ENCODE measurements at regions not wholly inside any gene's neighbourhood (a gene's known extent, or its start where the extent isn't known, plus 50 kb on each side); places are given as distances from the start of the nearest gene placed in this dataset.

DNA sequence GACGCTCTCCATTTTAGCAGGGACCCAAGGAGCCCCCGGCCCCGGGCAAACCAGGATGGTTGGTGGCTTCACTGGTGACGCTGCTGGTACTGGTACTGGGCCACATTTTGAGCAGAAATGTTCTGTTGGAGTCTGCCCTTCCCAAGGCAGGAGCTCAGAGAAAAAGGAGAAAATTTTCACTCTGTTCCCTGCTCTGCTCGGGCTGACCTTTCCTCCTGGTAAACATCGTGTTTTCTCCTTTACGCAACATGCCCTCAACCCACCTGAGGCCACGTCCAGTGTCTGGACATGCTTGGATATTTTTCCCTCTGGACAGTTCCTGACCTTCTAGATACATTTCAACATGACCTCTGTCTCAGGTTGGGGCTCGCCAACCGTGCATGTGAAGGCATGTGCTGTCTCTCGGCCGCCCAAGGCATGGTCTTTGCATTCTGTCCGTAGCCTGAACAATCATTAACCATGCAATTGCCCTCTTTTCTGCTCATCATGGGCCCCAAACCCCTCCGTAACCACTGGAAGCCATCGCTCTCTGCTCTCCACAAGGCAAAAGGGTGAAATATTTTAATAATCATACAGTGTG, 115.2 kb upstream of the PEG3 start:
- intact Hi-C loops (cut with micrococcal nuclease) = no loop called here
- no peak overlapping the region for H3K27ac Mint-ChIP-seq
- H3K4me1 Mint-ChIP-seq (ENCODE audit: low read depth) = no peaks in the 10 kb centered on the region
- DNase-seq = no peak
- H3K4me3 Mint-ChIP-seq = no peak overlapping the region
- H3K9me3 Mint-ChIP-seq = peaks cover 51% of the 10 kb centered on the region
- ChIA-PET POLR2A (no interaction called here), CTCF (no interaction called here)
- peaks cover 5% of the 10 kb centered on the region for H3K36me3 Mint-ChIP-seq
- no peaks in the 10 kb centered on the region for H3K27me3 Mint-ChIP-seq

GRCh38 chr19:56956503-56957226, 116.1 kb upstream of the PEG3 start:
- no peak for DNase-seq
- Mint-ChIP-seq H3K4me1 (ENCODE audit: low read depth) (no peaks in the 10 kb centered on the region), H3K9me3 (peaks cover 47% of the 10 kb centered on the region), H3K27ac (no peak overlapping the region), H3K36me3 (peaks cover 5% of the 10 kb centered on the region), H3K4me3 (no peak overlapping the region), H3K27me3 (no peaks in the 10 kb centered on the region)
- POLR2A ChIA-PET = no interaction called here
- CTCF ChIA-PET = no interaction called here
- intact Hi-C loops (cut with micrococcal nuclease) = no loop called here

DNA sequence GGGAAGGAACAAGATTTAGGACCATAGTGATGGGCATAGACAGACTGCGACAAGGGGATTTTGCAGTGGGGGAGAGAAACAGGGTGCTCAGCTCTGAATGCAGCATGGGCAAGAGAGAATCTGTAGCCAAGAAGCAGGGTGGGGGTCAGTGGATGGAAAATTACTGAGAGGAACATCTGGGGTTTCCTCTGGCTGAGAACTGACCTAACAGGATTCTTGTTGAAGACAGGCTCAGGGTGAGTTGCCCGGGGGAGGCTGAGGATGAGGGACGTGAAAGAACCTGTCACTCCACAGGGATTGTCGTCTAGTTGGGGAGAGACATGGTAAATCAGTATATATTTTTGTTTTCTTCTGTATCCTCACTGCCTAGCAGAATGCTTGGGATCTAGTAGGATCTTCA, 118.7 kb upstream of the PEG3 start:
- no peak overlapping the region for H3K4me3 Mint-ChIP-seq
- peaks cover 43% of the 10 kb centered on the region for H3K9me3 Mint-ChIP-seq

GRCh38 chr19:56960959-56961543, 120.5 kb upstream of the PEG3 start:
- peaks cover 33% of the 10 kb centered on the region for H3K9me3 Mint-ChIP-seq
- H3K4me3 Mint-ChIP-seq = no peak overlapping the region
- H3K27me3 Mint-ChIP-seq = no peaks in the 10 kb centered on the region
- DNase-seq = no peak
- no peak overlapping the region for H3K27ac Mint-ChIP-seq
- POLR2A ChIA-PET = no interaction called here
- H3K4me1 Mint-ChIP-seq (ENCODE audit: low read depth) = no peaks in the 10 kb centered on the region
- peaks cover under 1% of the 10 kb centered on the region for H3K36me3 Mint-ChIP-seq
- CTCF ChIA-PET = no interaction called here
- intact Hi-C loops (cut with micrococcal nuclease) = no loop called here

More for the DNA sequence above, 118.7 kb upstream of the PEG3 start:
- Mint-ChIP-seq H3K27me3 (no peaks in the 10 kb centered on the region), H3K27ac (no peak overlapping the region), H3K4me1 (ENCODE audit: low read depth) (no peaks in the 10 kb centered on the region), H3K36me3 (peaks cover 5% of the 10 kb centered on the region)
- CTCF ChIA-PET = no interaction called here
- intact Hi-C loops (cut with micrococcal nuclease) = no loop called here
- POLR2A ChIA-PET = no interaction called here
- DNase-seq = no peak

- DNase-seq = no peak
- ChIA-PET POLR2A (no interaction called here), CTCF (no interaction called here)
- Mint-ChIP-seq H3K4me1 (ENCODE audit: low read depth) (no peaks in the 10 kb centered on the region), H3K9me3 (peaks cover 26% of the 10 kb centered on the region), H3K4me3 (no peak overlapping the region), H3K27ac (no peak overlapping the region), H3K36me3 (peaks cover 5% of the 10 kb centered on the region), H3K27me3 (no peaks in the 10 kb centered on the region)
- intact Hi-C loops (cut with micrococcal nuclease) = no loop called here
Measured at GRCh38 chr19:56964410-56964920, 123.9 kb upstream of the PEG3 start.

DNA sequence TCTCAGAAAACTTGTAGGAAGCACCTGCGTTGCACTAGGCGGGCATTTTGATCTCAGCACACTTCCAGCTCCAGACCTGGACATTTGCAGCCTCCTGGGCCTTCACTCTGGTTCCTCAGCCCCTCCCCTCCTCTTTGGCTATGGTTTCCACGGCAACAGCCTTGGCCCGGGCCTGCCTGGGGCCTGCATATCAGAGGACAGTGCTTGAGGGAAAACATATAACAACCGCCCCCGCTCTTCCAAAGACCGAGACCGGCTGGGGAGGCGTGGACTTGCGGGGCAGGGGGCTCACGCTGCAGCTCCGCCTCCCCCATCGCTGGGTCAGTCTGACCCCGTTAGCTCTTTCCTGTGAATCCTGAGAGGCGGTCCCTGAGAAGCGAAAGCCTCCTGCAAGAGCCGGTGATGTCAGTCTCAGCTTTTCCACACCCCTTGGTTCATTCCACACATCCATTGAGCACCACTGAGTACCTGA, 125.7 kb upstream of the PEG3 start:
- Mint-ChIP-seq H3K36me3 (peaks cover 5% of the 10 kb centered on the region), H3K4me3 (no peak overlapping the region), H3K4me1 (ENCODE audit: low read depth) (no peaks in the 10 kb centered on the region), H3K9me3 (peaks cover 24% of the 10 kb centered on the region), H3K27ac (no peak overlapping the region), H3K27me3 (no peaks in the 10 kb centered on the region)
- intact Hi-C loops (cut with micrococcal nuclease) = no loop called here
- no peak for DNase-seq
- CTCF ChIA-PET = no interaction called here
- POLR2A ChIA-PET = no interaction called here

GRCh38 chr19:56966697-56967299, 126.3 kb upstream of the PEG3 start:
- CTCF ChIA-PET = no interaction called here
- POLR2A ChIA-PET = no interaction called here
- peaks cover 27% of the 10 kb centered on the region for H3K9me3 Mint-ChIP-seq
- no peaks in the 10 kb centered on the region for H3K4me1 Mint-ChIP-seq (ENCODE audit: low read depth)
- no peak overlapping the region for H3K27ac Mint-ChIP-seq
- no peak for DNase-seq
- no peak overlapping the region for H3K4me3 Mint-ChIP-seq
- H3K36me3 Mint-ChIP-seq = peaks cover 5% of the 10 kb centered on the region
- H3K27me3 Mint-ChIP-seq = no peaks in the 10 kb centered on the region
- intact Hi-C loops (cut with micrococcal nuclease) = no loop called here

- Mint-ChIP-seq H3K27me3 (no peaks in the 10 kb centered on the region), H3K9me3 (peaks cover 27% of the 10 kb centered on the region), H3K4me1 (ENCODE audit: low read depth) (no peaks in the 10 kb centered on the region), H3K4me3 (no peak overlapping the region), H3K27ac (no peak overlapping the region), H3K36me3 (peaks cover 5% of the 10 kb centered on the region)
- CTCF ChIA-PET = no interaction called here
- no peak for DNase-seq
- POLR2A ChIA-PET = no interaction called here
- intact Hi-C loops (cut with micrococcal nuclease) = no loop called here
Measured at GRCh38 chr19:56969156-56969555, 128.6 kb upstream of the PEG3 start.

- no peaks in the 10 kb centered on the region for H3K4me1 Mint-ChIP-seq (ENCODE audit: low read depth)
- H3K4me3 Mint-ChIP-seq = no peak overlapping the region
- peaks cover 29% of the 10 kb centered on the region for H3K9me3 Mint-ChIP-seq
- ChIA-PET CTCF (no interaction called here), POLR2A (no interaction called here)
- H3K27ac Mint-ChIP-seq = no peak overlapping the region
- no peak for DNase-seq
- H3K27me3 Mint-ChIP-seq = no peaks in the 10 kb centered on the region
- H3K36me3 Mint-ChIP-seq = peaks cover 5% of the 10 kb centered on the region
- intact Hi-C loops (cut with micrococcal nuclease) = no loop called here
Measured at GRCh38 chr19:56969759-56970178, 129.2 kb upstream of the PEG3 start.

- ChIA-PET CTCF (no interaction called here), POLR2A (no interaction called here)
- Mint-ChIP-seq H3K27ac (no peak overlapping the region), H3K36me3 (peaks cover 5% of the 10 kb centered on the region), H3K27me3 (no peaks in the 10 kb centered on the region), H3K4me1 (ENCODE audit: low read depth) (no peaks in the 10 kb centered on the region), H3K4me3 (no peak overlapping the region), H3K9me3 (peaks cover 33% of the 10 kb centered on the region)
- intact Hi-C loops (cut with micrococcal nuclease) = no loop called here
- DNase-seq = no peak
Measured at GRCh38 chr19:56971230-56971629, 130.7 kb upstream of the PEG3 start.

GRCh38 chr19:56972291-56972841, 131.8 kb upstream of the PEG3 start:
- H3K4me3 Mint-ChIP-seq = no peak overlapping the region
- H3K36me3 Mint-ChIP-seq = peaks cover 1% of the 10 kb centered on the region
- H3K9me3 Mint-ChIP-seq = peaks cover 36% of the 10 kb centered on the region
- no peak for DNase-seq
- ChIA-PET CTCF (no interaction called here), POLR2A (no interaction called here)
- intact Hi-C loops (cut with micrococcal nuclease) = no loop called here
- H3K4me1 Mint-ChIP-seq (ENCODE audit: low read depth) = no peaks in the 10 kb centered on the region
- no peaks in the 10 kb centered on the region for H3K27me3 Mint-ChIP-seq
- no peak overlapping the region for H3K27ac Mint-ChIP-seq

DNA sequence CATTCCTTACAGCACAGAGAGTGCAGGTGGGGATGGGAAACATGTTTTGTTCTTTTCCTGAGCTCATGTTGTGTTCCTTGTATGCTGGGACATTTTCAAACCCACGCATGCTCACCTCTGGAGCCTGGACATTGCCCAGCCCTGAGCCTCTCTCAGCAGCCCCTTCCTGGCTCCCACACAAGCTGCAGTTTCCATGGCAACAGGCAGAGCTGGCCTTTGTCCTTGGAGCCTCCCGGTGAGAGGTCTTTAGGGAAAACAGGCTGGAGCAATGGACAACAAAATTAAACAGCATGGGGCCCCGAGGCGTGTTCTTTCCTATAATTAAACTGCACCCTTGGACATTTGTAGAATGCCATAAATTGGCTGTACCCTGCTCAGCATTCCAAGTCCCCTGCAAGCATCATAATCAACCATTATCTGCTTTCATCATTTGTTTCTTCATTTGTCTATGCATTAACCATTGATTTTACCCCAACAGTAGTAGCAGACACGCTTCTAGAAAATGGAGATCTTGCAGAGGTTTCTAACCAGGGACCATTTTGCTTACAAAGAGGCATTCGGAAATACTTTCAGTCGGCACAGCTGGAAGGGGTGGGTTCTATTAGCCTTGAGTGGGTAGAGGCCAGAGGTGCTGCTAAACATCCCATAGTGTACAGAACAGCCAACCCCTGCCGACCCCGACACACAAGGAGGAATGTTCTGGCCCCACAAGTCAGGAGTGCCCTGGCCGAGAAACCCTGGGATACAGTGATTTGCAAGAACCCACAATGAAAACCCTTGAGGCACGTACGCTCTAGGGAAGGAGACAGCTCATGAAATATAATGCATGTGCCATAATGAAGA, 133.4 kb upstream of the PEG3 start:
- no peak for DNase-seq
- Mint-ChIP-seq H3K9me3 (peaks cover 46% of the 10 kb centered on the region), H3K4me3 (no peak overlapping the region), H3K27me3 (no peaks in the 10 kb centered on the region), H3K4me1 (ENCODE audit: low read depth) (no peaks in the 10 kb centered on the region), H3K36me3 (peaks cover 1% of the 10 kb centered on the region), H3K27ac (no peak overlapping the region)
- ChIA-PET POLR2A (no interaction called here), CTCF (no interaction called here)
- intact Hi-C loops (cut with micrococcal nuclease) = no loop called here

Data from activated CD4-positive, alpha-beta memory T cell treated with anti-CD3 and anti-CD28 coated beads for 36 hours (primary cell).